OCI-LY7 (cell line): ENCODE measurements at regions not wholly inside any gene's neighbourhood (a gene's known extent, or its start where the extent isn't known, plus 50 kb on each side); places are given as distances from the start of the nearest gene placed in this dataset.
A peak's percentile ranks its signal among the peaks of the same experiment; 100 is the strongest.

Source experiments
- BruUV-seq: library from RNA; stranded (reverse); fragments of 400-500 nt; replicated peaks from 2 replicates; lab custom pipeline; 2021; lab: Mats Ljungman, UMichigan
- CTCF ChIA-PET: fragments of 300-600 bp; sonication (Branson Sonifier 250); formaldehyde crosslinking; loops from one replicate; lab custom pipeline; 2022; ENCODE audit warnings: antibody characterized with exemption; ENCODE audit not compliant: unreplicated experiment; lab: Charles Lee
- POLR2A ChIA-PET: fragments of 300-600 bp; sonication (Branson Sonifier 250); formaldehyde crosslinking; loops from one replicate; lab custom pipeline; 2022; ENCODE audit warnings: antibody characterized with exemption; lab: Charles Lee
- DNase-seq: peaks from one replicate; pipeline ENCODE4 v3.0.0-alpha.2; 2015; ENCODE audit warnings: low spot score
- H2AFZ ChIP-seq: fragments of 200-600 bp; sonication (generic), shearing (Covaris generic); 2 replicates; pipeline ENCODE4 v1.6.1; 2014; ENCODE audit warnings: mild to moderate bottlenecking, antibody characterized with exemption, low read length, moderate library complexity
- H3K27ac ChIP-seq: fragments of 200-600 bp; sonication (generic); 2 replicates; pipeline ENCODE4 v1.5.1; 2014; ENCODE audit warnings: mixed run types, low read depth, mild to moderate bottlenecking, moderate library complexity, low read length, inconsistent platforms; ENCODE audit not compliant: poor library complexity, severe bottlenecking
- H3K36me3 ChIP-seq: fragments of 200-600 bp; sonication (generic); 2 replicates; pipeline ENCODE4 v1.6.1; 2014; ENCODE audit warnings: mild to moderate bottlenecking, antibody characterized with exemption, low read length, moderate library complexity, mixed read lengths; ENCODE audit not compliant: insufficient read depth
- H3K4me1 ChIP-seq: fragments of 200-600 bp; sonication (generic); 2 replicates; pipeline ENCODE4 v1.5.1; 2014; ENCODE audit warnings: mild to moderate bottlenecking, low read length; ENCODE audit not compliant: insufficient read depth, poor library complexity, severe bottlenecking
- H3K4me2 ChIP-seq: fragments of 200-600 bp; sonication (generic); 2 replicates; pipeline ENCODE4 v1.6.1; 2014; ENCODE audit warnings: mild to moderate bottlenecking, low read length
- H3K4me3 ChIP-seq: fragments of 200-600 bp; sonication (generic); 2 replicates; pipeline ENCODE4 v1.5.1; 2014; ENCODE audit warnings: mild to moderate bottlenecking, low read depth, low read length; ENCODE audit not compliant: poor library complexity, severe bottlenecking
- H3K79me2 ChIP-seq: fragments of 200-600 bp; sonication (generic); 2 replicates; pipeline ENCODE4 v1.6.1; 2016; ENCODE audit warnings: low read depth, mild to moderate bottlenecking, low read length, moderate library complexity, mixed read lengths; ENCODE audit not compliant: insufficient read depth
- H3K9me2 ChIP-seq: fragments of 200-600 bp; sonication (generic); 2 replicates; pipeline ENCODE4 v1.6.1; 2016; ENCODE audit warnings: mild to moderate bottlenecking, low read length, mixed read lengths; ENCODE audit not compliant: insufficient read depth
- H3K9me3 ChIP-seq: fragments of 200-600 bp; sonication (generic); 2 replicates; pipeline ENCODE4 v1.6.1; 2014; ENCODE audit warnings: mild to moderate bottlenecking, mixed run types, low read length, mixed read lengths
- H4K20me1 ChIP-seq: fragments of 200-600 bp; sonication (generic); 2 replicates; pipeline ENCODE4 v1.6.1; 2014; ENCODE audit warnings: mild to moderate bottlenecking, antibody characterized with exemption, low read length, moderate library complexity, mixed read lengths; ENCODE audit not compliant: insufficient read depth
- EZH2phosphoT487 ChIP-seq: fragments of 200-600 bp; sonication (generic); IDR thresholded peaks from 2 replicates; pipeline ENCODE4 v1.6.1; 2018; ENCODE audit warnings: low read depth, borderline replicate concordance, mild to moderate bottlenecking, mixed run types, antibody characterized with exemption, low read length, moderate library complexity, mixed read lengths
- intact Hi-C: fragments of 100-400 bp; cut with micrococcal nuclease; formaldehyde crosslinking; loops from one replicate; pipeline ENCODE4 v1.10.0; 2022; ENCODE audit not compliant: unreplicated experiment
- TF ChIP-seq, protein P1 (sequence below): fragments of 200-600 bp; sonication (generic); conservative IDR thresholded peaks from 2 replicates; pipeline ENCODE4 v1.5.1; 2014; ENCODE audit warnings: mild to moderate bottlenecking, antibody characterized with exemption, low read length, moderate library complexity, mixed read lengths

DNA sequence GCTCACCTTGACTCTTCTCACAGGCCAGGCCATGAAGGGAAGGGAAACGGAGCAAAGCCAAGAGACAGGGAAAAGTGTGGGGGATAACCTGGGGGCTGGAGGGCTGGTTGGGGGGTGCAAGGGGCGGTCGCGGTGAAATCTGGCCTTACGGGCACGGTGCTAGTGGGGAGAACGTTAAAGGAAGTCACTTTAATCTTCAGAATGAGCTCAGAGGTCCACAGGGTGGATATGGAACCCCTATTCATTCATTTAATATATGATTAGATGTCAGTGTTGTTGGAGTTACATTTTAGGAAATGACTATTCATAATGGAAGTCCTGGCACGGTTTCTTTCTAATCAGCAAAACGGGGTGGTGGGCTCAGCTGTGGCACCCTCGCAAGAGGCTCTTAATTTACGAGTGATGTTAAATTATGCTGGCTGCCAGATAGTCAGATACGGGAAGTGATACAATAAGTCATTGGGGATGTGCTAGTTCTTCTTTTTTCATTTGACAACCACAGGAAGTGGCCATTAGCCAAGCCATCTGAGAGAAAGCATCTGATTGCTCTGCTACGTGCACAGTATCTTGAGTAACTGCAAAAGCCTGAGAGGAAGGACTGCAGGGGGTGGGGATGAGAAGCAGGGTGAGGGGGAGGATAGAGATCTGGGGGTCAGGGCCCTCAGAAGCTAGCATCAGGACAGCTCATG lies 253.0 kb downstream of the QKI start:
- no TSS peak for BruUV-seq
- ChIA-PET CTCF (interaction anchor here (0.6 to 1.3 kb wide), 2 partner anchors 53 to 64 kb away, joined by 3 to 4 read pairs; no protein-coding TSS in a partner anchor), POLR2A (interaction anchor here (0.5 to 1.2 kb wide), 10 partner anchors 11 to 164 kb away, joined by 3 to 5 read pairs (median 3); no protein-coding TSS in a partner anchor)
- intact Hi-C loops, result loop anchor here (1.0 to 2.0 kb wide), 4 partner anchors 39 to 251 kb away; no protein-coding TSS in a partner anchor
- Histone ChIP-seq H3K36me3 (no peaks in the 10 kb centered on the region), H2AFZ (peak overlapping the region; percentile 20; the same call in 1 of the 2 replicates), H3K9me2 (no peaks in the 10 kb centered on the region), H3K4me3 (peak overlapping the region; percentile 43), H3K27ac (peak overlapping the region; percentile 75), H3K9me3 (no peaks in the 10 kb centered on the region), H3K4me2 (peak overlapping the region; percentile 80), H4K20me1 (no peaks in the 10 kb centered on the region), H3K4me1 (peaks cover 26% of the 10 kb centered on the region), H3K79me2 (no peaks in the 10 kb centered on the region)
- TF ChIP-seq, protein P1, sequence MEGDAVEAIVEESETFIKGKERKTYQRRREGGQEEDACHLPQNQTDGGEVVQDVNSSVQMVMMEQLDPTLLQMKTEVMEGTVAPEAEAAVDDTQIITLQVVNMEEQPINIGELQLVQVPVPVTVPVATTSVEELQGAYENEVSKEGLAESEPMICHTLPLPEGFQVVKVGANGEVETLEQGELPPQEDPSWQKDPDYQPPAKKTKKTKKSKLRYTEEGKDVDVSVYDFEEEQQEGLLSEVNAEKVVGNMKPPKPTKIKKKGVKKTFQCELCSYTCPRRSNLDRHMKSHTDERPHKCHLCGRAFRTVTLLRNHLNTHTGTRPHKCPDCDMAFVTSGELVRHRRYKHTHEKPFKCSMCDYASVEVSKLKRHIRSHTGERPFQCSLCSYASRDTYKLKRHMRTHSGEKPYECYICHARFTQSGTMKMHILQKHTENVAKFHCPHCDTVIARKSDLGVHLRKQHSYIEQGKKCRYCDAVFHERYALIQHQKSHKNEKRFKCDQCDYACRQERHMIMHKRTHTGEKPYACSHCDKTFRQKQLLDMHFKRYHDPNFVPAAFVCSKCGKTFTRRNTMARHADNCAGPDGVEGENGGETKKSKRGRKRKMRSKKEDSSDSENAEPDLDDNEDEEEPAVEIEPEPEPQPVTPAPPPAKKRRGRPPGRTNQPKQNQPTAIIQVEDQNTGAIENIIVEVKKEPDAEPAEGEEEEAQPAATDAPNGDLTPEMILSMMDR, result no peak
- no peak for TF ChIP-seq EZH2phosphoT487
- DNase-seq, result peak; percentile 94

DNA sequence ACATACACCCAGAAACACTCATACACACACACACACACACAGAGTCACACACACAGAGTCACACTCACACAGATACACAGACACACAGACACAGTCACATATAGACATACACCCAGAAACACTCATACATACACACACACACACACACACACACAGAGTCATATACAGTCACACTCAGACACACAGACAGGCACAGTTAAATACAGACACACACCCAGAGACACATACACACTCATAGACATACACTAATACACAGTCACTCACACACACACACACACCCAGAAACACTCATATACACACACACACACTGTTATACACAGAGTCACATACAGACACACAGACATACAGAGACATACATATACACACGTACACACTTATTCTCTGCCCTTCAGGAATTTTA lies 250.9 kb downstream of the QKI start:
- Histone ChIP-seq H3K36me3 (no peaks in the 10 kb centered on the region), H4K20me1 (no peaks in the 10 kb centered on the region), H2AFZ (no peak overlapping the region), H3K9me2 (no peaks in the 10 kb centered on the region), H3K9me3 (no peaks in the 10 kb centered on the region), H3K79me2 (no peaks in the 10 kb centered on the region), H3K4me3 (no peak overlapping the region), H3K4me1 (peaks cover 39% of the 10 kb centered on the region), H3K4me2 (no peak overlapping the region), H3K27ac (no peak overlapping the region)
- no peak for TF ChIP-seq EZH2phosphoT487
- TF ChIP-seq, protein P1, result no peak
- intact Hi-C loops, result no loop called here
- CTCF ChIA-PET, result no interaction called here
- no peak for DNase-seq
- POLR2A ChIA-PET, result interaction anchor here (1.0 kb wide), 1 partner anchor 42 kb away, joined by 3 read pairs; no protein-coding TSS in a partner anchor
- no TSS peak for BruUV-seq

DNA sequence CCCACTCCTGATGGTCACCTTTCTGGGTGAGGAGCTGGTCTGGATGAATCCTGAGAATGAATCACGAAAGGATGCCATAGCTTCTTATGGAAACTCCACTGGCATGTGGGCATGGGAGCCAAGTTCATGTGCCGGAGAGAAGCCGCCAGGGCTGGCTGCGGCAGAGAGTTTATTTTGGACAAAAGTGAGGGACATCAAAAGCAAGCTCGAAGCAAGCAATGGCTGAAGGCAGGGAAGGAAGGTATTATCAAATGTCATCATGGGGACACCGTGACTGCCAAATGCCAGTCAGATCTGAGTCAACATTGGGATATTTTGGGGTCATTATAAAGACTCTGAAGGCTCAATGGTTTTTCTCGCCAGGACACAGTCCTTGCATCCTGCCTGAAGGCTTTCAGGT lies 249.1 kb downstream of the QKI start:
- Histone ChIP-seq H2AFZ (no peak overlapping the region), H3K4me2 (no peak overlapping the region), H3K9me3 (no peaks in the 10 kb centered on the region), H3K36me3 (no peaks in the 10 kb centered on the region), H3K27ac (no peak overlapping the region), H3K79me2 (no peaks in the 10 kb centered on the region), H3K4me1 (peaks cover 32% of the 10 kb centered on the region), H3K9me2 (no peaks in the 10 kb centered on the region), H3K4me3 (no peak overlapping the region), H4K20me1 (no peaks in the 10 kb centered on the region)
- CTCF ChIA-PET, result no interaction called here
- intact Hi-C loops, result no loop called here
- no peak for TF ChIP-seq EZH2phosphoT487
- TF ChIP-seq, protein P1, result no peak
- POLR2A ChIA-PET, result interaction anchor here (0.7 to 1.2 kb wide), 2 partner anchors 247 to 799 kb away, joined by 3 read pairs; no protein-coding TSS in a partner anchor
- no peak for DNase-seq
- BruUV-seq, result no TSS peak
